ENCODE measurements at regions not wholly inside any gene's neighbourhood (a gene's known extent, or its start where the extent isn't known, plus 50 kb on each side); places are given as distances from the start of the nearest gene placed in this dataset.

GRCh38 chr16:55949518-55949917, 74.3 kb upstream of the CES5A start:
- no peak overlapping the region for H3K27ac ChIP-seq (ENCODE audit: low read depth in 2 of 2, low read length in 2 of 2)
- DNase-seq: no peak
- intact Hi-C loops (cut with DNase I): loop anchor here (10.0 kb wide), 1 partner anchor 365 kb away; no protein-coding TSS in a partner anchor
- no peak overlapping the region for H3K4me3 ChIP-seq (ENCODE audit: low read length in 3 of 3)
- H3K4me1 ChIP-seq (ENCODE audit: control insufficient read depth in 2 of 3, insufficient read depth in 2 of 3, low read depth in 1 of 3, low read length in 3 of 3): peaks cover 0 to 5% (median 0%) of the 10 kb centered on the region in 3 donors
- no peak for TF ChIP-seq CTCF (IDR thresholded peaks at IDR 0.05; ENCODE audit: borderline replicate concordance, extremely low read depth, insufficient read depth)
- FAIRE-seq: no peak
- no peaks in the 10 kb centered on the region for H3K27me3 ChIP-seq (ENCODE audit: control insufficient read depth, insufficient read depth, low read length)
- no peaks in the 10 kb centered on the region for H3K9me3 ChIP-seq (ENCODE audit: control insufficient read depth in 2 of 3, insufficient read depth in 1 of 3, low read length in 3 of 3)
- no peaks in the 10 kb centered on the region for H3K36me3 ChIP-seq (ENCODE audit: control insufficient read depth in 2 of 3, insufficient read depth in 3 of 3, low read length in 3 of 3)
- H3K9ac ChIP-seq (ENCODE audit: low read length in 3 of 3): no peak overlapping the region

GRCh38 chr16:55948230-55948629, 73.1 kb upstream of the CES5A start:
- H3K36me3 ChIP-seq (ENCODE audit: control insufficient read depth in 2 of 3, insufficient read depth in 3 of 3, low read length in 3 of 3): no peaks in the 10 kb centered on the region
- H3K9me3 ChIP-seq (ENCODE audit: control insufficient read depth in 2 of 3, insufficient read depth in 1 of 3, low read length in 3 of 3): no peaks in the 10 kb centered on the region
- intact Hi-C loops (cut with DNase I): loop anchor here (10.0 kb wide), 1 partner anchor 367 kb away; no protein-coding TSS in a partner anchor
- H3K9ac ChIP-seq (ENCODE audit: low read length in 3 of 3): no peak overlapping the region
- TF ChIP-seq CTCF (IDR thresholded peaks at IDR 0.05; ENCODE audit: borderline replicate concordance, extremely low read depth, insufficient read depth): no peak
- peaks cover 0 to 5% (median 0%) of the 10 kb centered on the region in 3 donors for H3K4me1 ChIP-seq (ENCODE audit: control insufficient read depth in 2 of 3, insufficient read depth in 2 of 3, low read depth in 1 of 3, low read length in 3 of 3)
- no peak for FAIRE-seq
- H3K27me3 ChIP-seq (ENCODE audit: control insufficient read depth, insufficient read depth, low read length): no peaks in the 10 kb centered on the region
- peak in 3 of 5 donors; percentile 63 to 85 (median 82) for DNase-seq
- no peak overlapping the region for H3K4me3 ChIP-seq (ENCODE audit: low read length in 3 of 3)
- no peak overlapping the region for H3K27ac ChIP-seq (ENCODE audit: low read depth in 2 of 2, low read length in 2 of 2)

GRCh38 chr16:55947366-55947765, 72.2 kb upstream of the CES5A start:
- Histone ChIP-seq H3K36me3 (ENCODE audit: control insufficient read depth in 2 of 3, insufficient read depth in 3 of 3, low read length in 3 of 3) (no peaks in the 10 kb centered on the region), H3K27me3 (ENCODE audit: control insufficient read depth, insufficient read depth, low read length) (no peaks in the 10 kb centered on the region), H3K9ac (ENCODE audit: low read length in 3 of 3) (no peak overlapping the region), H3K27ac (ENCODE audit: low read depth in 2 of 2, low read length in 2 of 2) (no peak overlapping the region), H3K4me1 (ENCODE audit: control insufficient read depth in 2 of 3, insufficient read depth in 2 of 3, low read depth in 1 of 3, low read length in 3 of 3) (peaks cover 0 to 5% (median 0%) of the 10 kb centered on the region in 3 donors), H3K4me3 (ENCODE audit: low read length in 3 of 3) (no peak overlapping the region), H3K9me3 (ENCODE audit: control insufficient read depth in 2 of 3, insufficient read depth in 1 of 3, low read length in 3 of 3) (no peaks in the 10 kb centered on the region)
- intact Hi-C loops (cut with DNase I): loop anchor here (10.0 kb wide), 1 partner anchor 367 kb away; no protein-coding TSS in a partner anchor
- no peak for FAIRE-seq
- no peak for DNase-seq
- TF ChIP-seq CTCF (IDR thresholded peaks at IDR 0.05; ENCODE audit: borderline replicate concordance, extremely low read depth, insufficient read depth): no peak

GRCh38 chr16:55944377-55944802, 69.2 kb upstream of the CES5A start:
- intact Hi-C loops (cut with DNase I): loop anchor here (10.0 kb wide), 1 partner anchor 370 kb away; no protein-coding TSS in a partner anchor
- peak; percentile 92 for TF ChIP-seq CTCF (IDR thresholded peaks at IDR 0.05; ENCODE audit: borderline replicate concordance, extremely low read depth, insufficient read depth)
- DNase-seq: peak; percentile 75 to 94 (median 87)
- Histone ChIP-seq H3K4me1 (ENCODE audit: control insufficient read depth in 2 of 3, insufficient read depth in 2 of 3, low read depth in 1 of 3, low read length in 3 of 3) (peaks cover 0 to 5% (median 0%) of the 10 kb centered on the region in 3 donors), H3K9me3 (ENCODE audit: control insufficient read depth in 2 of 3, insufficient read depth in 1 of 3, low read length in 3 of 3) (no peaks in the 10 kb centered on the region), H3K9ac (ENCODE audit: low read length in 3 of 3) (no peak overlapping the region), H3K4me3 (ENCODE audit: low read length in 3 of 3) (no peak overlapping the region), H3K27me3 (ENCODE audit: control insufficient read depth, insufficient read depth, low read length) (no peaks in the 10 kb centered on the region), H3K27ac (ENCODE audit: low read depth in 2 of 2, low read length in 2 of 2) (no peak overlapping the region), H3K36me3 (ENCODE audit: control insufficient read depth in 2 of 3, insufficient read depth in 3 of 3, low read length in 3 of 3) (no peaks in the 10 kb centered on the region)
- no peak for FAIRE-seq

Data from kidney (tissue), 13 donors.